ENCODE measurements at regions not wholly inside any gene's neighbourhood (a gene's known extent, or its start where the extent isn't known, plus 50 kb on each side); places are given as distances from the start of the nearest gene placed in this dataset.

GRCh38 chr6:95228636-95229035 lies 348.7 kb upstream of the MANEA start (continued):
- no peak for TF ChIP-seq ZNF592 (IDR thresholded peaks at IDR 0.05)
- TF ChIP-seq E4F1 (IDR thresholded peaks at IDR 0.05; ENCODE audit: borderline replicate concordance, partially characterized antibody) = no peak

GRCh38 chr6:95230071-95230740 lies 347.1 kb upstream of the MANEA start:
- no peak overlapping the region for H3K4me2 ChIP-seq (ENCODE audit: control insufficient read depth, insufficient read depth)
- no peak for TF ChIP-seq BRCA1 (IDR thresholded peaks at IDR 0.05; ENCODE audit: low read depth, low read length)
- TF ChIP-seq SKIL (IDR thresholded peaks at IDR 0.05; ENCODE audit: low read depth, poor library complexity, severe bottlenecking) = no peak
- TF ChIP-seq MEF2A (IDR thresholded peaks at IDR 0.05; ENCODE audit: insufficient read depth, low read depth, low read length) = no peak
- TF ChIP-seq CHD4 (IDR thresholded peaks at IDR 0.05) = no peak
- no peak for TF ChIP-seq DPF2 (IDR thresholded peaks at IDR 0.05)
- no peak for TF ChIP-seq KDM1A (IDR thresholded peaks at IDR 0.05; ENCODE audit: borderline replicate concordance)
- TF ChIP-seq REST (IDR thresholded peaks at IDR 0.05; ENCODE audit: low read depth, low read length) = no peak
- TF ChIP-seq GABPA (IDR thresholded peaks at IDR 0.05; ENCODE audit: low read depth) = no peak

More at GRCh38 chr6:95230071-95230740, 347.1 kb upstream of the MANEA start:
- DNase-seq (ENCODE audit: low read depth, low spot score) (no peak), ATAC-seq (no peak), FAIRE-seq (no peak)
- in situ Hi-C loops (cut with MboI) = no loop called here
- no peaks in the 10 kb centered on the region for H3K36me3 ChIP-seq (ENCODE audit: control insufficient read depth in 2 of 2, insufficient read depth in 2 of 2, low read length in 1 of 2)
- ChIA-PET RAD21 (ENCODE audit: unreplicated experiment) (no interaction called here), CTCF (no interaction called here), POLR2A (no interaction called here), SMC1A (ENCODE audit: uncharacterized antibody, unreplicated experiment) (no interaction called here)
- H3K9ac ChIP-seq (ENCODE audit: control insufficient read depth, insufficient read depth, low read length) = no peak overlapping the region
- no peaks in the 10 kb centered on the region for H3K27me3 ChIP-seq (replicated peaks in 1 of 2; ENCODE audit: control insufficient read depth in 2 of 2, insufficient read depth in 2 of 2, low read length in 1 of 2)
- intact Hi-C loops (cut with micrococcal nuclease; ENCODE audit: unreplicated experiment) = no loop called here
- H3K9me3 ChIP-seq (replicated peaks; ENCODE audit: control insufficient read depth, insufficient read depth, low read length) = no peaks in the 10 kb centered on the region
- BruUV-seq (replicated peaks) = no TSS peak
- 0% methylated on average over 2 of the region's 2 CpGs for WGBS (ENCODE audit: insufficient coverage, insufficient replicate concordance, low lambda C conversion rate, missing lambda C conversion rate)
- no peak overlapping the region for H3K27ac ChIP-seq (ENCODE audit: control insufficient read depth, insufficient read depth)
- no peaks in the 10 kb centered on the region; the same call in 1 of the 2 replicates for H4K20me1 ChIP-seq (ENCODE audit: control insufficient read depth, insufficient read depth)
- H3K4me1 ChIP-seq (ENCODE audit: control insufficient read depth, insufficient read depth, low read length) = no peaks in the 10 kb centered on the region
- no peak overlapping the region for H2AFZ ChIP-seq (ENCODE audit: control insufficient read depth, low read depth, low read length)
- no peak overlapping the region for H3K4me3 ChIP-seq
- H3K79me2 ChIP-seq (ENCODE audit: control insufficient read depth, insufficient read depth, low read length) = no peaks in the 10 kb centered on the region

Data from GM12878 (cell line).